Sigmoid colon (tissue), 4 donors: ENCODE measurements at regions not wholly inside any gene's neighbourhood (a gene's known extent, or its start where the extent isn't known, plus 50 kb on each side); places are given as distances from the start of the nearest gene placed in this dataset.

ENCODE experiments used
- EP300 ChIP-seq, 4 donors: sonication (generic); formaldehyde crosslinking; IDR thresholded peaks; one replicate each; pipeline ENCODE4 v1.6.1; 2017; ENCODE audit warnings: antibody characterized with exemption in 4 of 4
- POLR2A ChIP-seq, 2 donors: fragments of 450-650 bp; IDR thresholded peaks; one replicate each; pipeline ENCODE4 v1.6.1; 2016; ENCODE audit warnings: antibody characterized with exemption in 2 of 2, mild to moderate bottlenecking in 2 of 2, moderate library complexity in 2 of 2
- TF ChIP-seq, protein P1 (sequence below), 4 experiments: fragments of 450-650 bp in 3 of 4; fragments of 200-600 bp in 1 of 4; IDR thresholded peaks; one replicate each; pipeline ENCODE4 v1.5.1; 2016 to 2019; ENCODE audit warnings: antibody characterized with exemption in 4 of 4, mild to moderate bottlenecking in 3 of 4, moderate library complexity in 2 of 4

DNA sequence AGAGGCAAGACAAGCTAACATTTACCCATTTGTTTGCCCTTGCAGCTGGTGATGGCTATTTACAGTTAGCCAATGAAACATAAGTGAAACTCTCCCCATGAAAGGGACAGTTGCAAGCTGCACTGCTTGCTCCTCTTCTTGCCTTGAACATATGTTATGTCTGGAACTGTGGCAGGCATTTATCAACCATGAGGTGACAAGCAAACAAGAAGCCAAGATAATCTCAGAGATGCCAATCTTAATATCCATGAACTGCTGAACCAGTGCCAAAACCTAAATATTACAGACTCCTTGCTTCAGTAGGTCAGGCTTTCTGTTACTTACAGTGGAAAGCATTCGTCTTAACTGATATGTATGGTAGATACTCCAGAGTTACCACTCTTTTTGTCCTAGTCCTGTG, 133.4 kb downstream of the ACTBL2 start:
- TF ChIP-seq POLR2A (IDR thresholded peaks at IDR 0.05) (no peak), EP300 (IDR thresholded peaks at IDR 0.05) (no peak)
- TF ChIP-seq, protein P1, sequence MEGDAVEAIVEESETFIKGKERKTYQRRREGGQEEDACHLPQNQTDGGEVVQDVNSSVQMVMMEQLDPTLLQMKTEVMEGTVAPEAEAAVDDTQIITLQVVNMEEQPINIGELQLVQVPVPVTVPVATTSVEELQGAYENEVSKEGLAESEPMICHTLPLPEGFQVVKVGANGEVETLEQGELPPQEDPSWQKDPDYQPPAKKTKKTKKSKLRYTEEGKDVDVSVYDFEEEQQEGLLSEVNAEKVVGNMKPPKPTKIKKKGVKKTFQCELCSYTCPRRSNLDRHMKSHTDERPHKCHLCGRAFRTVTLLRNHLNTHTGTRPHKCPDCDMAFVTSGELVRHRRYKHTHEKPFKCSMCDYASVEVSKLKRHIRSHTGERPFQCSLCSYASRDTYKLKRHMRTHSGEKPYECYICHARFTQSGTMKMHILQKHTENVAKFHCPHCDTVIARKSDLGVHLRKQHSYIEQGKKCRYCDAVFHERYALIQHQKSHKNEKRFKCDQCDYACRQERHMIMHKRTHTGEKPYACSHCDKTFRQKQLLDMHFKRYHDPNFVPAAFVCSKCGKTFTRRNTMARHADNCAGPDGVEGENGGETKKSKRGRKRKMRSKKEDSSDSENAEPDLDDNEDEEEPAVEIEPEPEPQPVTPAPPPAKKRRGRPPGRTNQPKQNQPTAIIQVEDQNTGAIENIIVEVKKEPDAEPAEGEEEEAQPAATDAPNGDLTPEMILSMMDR (IDR thresholded peaks at IDR 0.05), result no peak
